Caco-2 (cell line): ENCODE measurements at regions not wholly inside any gene's neighbourhood (a gene's known extent, or its start where the extent isn't known, plus 50 kb on each side); places are given as distances from the start of the nearest gene placed in this dataset.

Experiments used
- BruUV-seq: library from RNA; stranded (reverse); fragments of 400-500 nt; replicated peaks from 2 replicates; lab custom pipeline; 2021; lab: Mats Ljungman, UMichigan
- CTCF ChIA-PET: fragments of 300-600 bp; sonication (Branson Sonifier 250); formaldehyde crosslinking; loops from one replicate; lab custom pipeline; 2022; ENCODE audit warnings: antibody characterized with exemption; lab: Charles Lee
- POLR2A ChIA-PET: fragments of 300-600 bp; sonication (Branson Sonifier 250); formaldehyde crosslinking; loops from one replicate; lab custom pipeline; 2022; ENCODE audit warnings: antibody characterized with exemption; lab: Charles Lee
- DNase-seq, 2 experiments: peaks; one replicate each; pipeline versions ENCODE4 v3.0.0 to v3.0.0-alpha.2; 2020 to 2022
- H3K27me3 ChIP-seq: replicated peaks from 2 replicates; pipeline ENCODE4 v1.6.0; 2011; ENCODE audit warnings: low read length; ENCODE audit not compliant: control insufficient read depth, insufficient read depth
- H3K36me3 ChIP-seq: 2 replicates; pipeline ENCODE4 v1.5.1; 2011; ENCODE audit warnings: low read length; ENCODE audit not compliant: control insufficient read depth, insufficient read depth
- H3K4me1 ChIP-seq: fragments of 250-450 bp; sonication (Bioruptor Pico); 2 replicates; pipeline ENCODE4 v1.5.1; 2020; ENCODE audit warnings: mild to moderate bottlenecking
- H3K4me3 ChIP-seq: 2 replicates; pipeline ENCODE4 v1.5.1; 2011; ENCODE audit warnings: low read depth, mild to moderate bottlenecking, control low read depth, low read length
- H3K9me3 ChIP-seq: fragments of 250-450 bp; sonication (Bioruptor Pico); 2 replicates; pipeline ENCODE4 v1.5.1; 2020; ENCODE audit warnings: mild to moderate bottlenecking, moderate library complexity
- H3K27ac Mint-ChIP-seq: one replicate; pipeline ENCODE4 v1.8.0; 2022; ENCODE audit warnings: mixed read lengths; ENCODE audit not compliant: unreplicated experiment
- H3K27me3 Mint-ChIP-seq: one replicate; pipeline ENCODE4 v1.8.0; 2022; ENCODE audit warnings: mixed read lengths; ENCODE audit not compliant: insufficient read depth, unreplicated experiment
- H3K36me3 Mint-ChIP-seq: one replicate; pipeline ENCODE4 v1.8.0; 2022; ENCODE audit warnings: mild to moderate bottlenecking, mixed read lengths; ENCODE audit not compliant: insufficient read depth, unreplicated experiment
- H3K4me1 Mint-ChIP-seq: one replicate; pipeline ENCODE4 v1.8.0; 2022; ENCODE audit warnings: low read depth, mixed read lengths; ENCODE audit not compliant: unreplicated experiment
- H3K4me3 Mint-ChIP-seq: one replicate; pipeline ENCODE4 v1.8.0; 2022; ENCODE audit warnings: mild to moderate bottlenecking, moderate library complexity, mixed read lengths; ENCODE audit not compliant: unreplicated experiment
- H3K9me3 Mint-ChIP-seq: one replicate; pipeline ENCODE4 v1.8.0; 2022; ENCODE audit warnings: mixed read lengths; ENCODE audit not compliant: unreplicated experiment
- CTCF ChIP-seq, 2 experiments: fragments of 200-600 bp in 1 of 2; IDR thresholded peaks; 1 replicate in 1 of 2; 2 replicates in 1 of 2; pipeline versions ENCODE4 v1.5.1 to v1.8.0; 2011 to 2022; ENCODE audit warnings: antibody characterized with exemption in 1 of 2, control low read depth in 1 of 2, inconsistent platforms in 1 of 2, low read depth in 1 of 2, low read length in 1 of 2, mild to moderate bottlenecking in 1 of 2, moderate library complexity in 1 of 2; ENCODE audit not compliant: insufficient read depth in 1 of 2, severe bottlenecking in 1 of 2, unreplicated experiment in 1 of 2
- intact Hi-C: fragments of 100-400 bp; cut with micrococcal nuclease; formaldehyde crosslinking; loops from one replicate; pipeline ENCODE4 v1.10.0; 2022; ENCODE audit not compliant: unreplicated experiment

- TF ChIP-seq CTCF (IDR thresholded peaks at IDR 0.05; ENCODE audit: insufficient read depth in 1 of 2, low read depth in 1 of 2, low read length in 1 of 2, severe bottlenecking in 1 of 2, unreplicated experiment in 1 of 2), result no peak
- H3K27me3 ChIP-seq, result no peaks in the 10 kb centered on the region
- no peaks in the 10 kb centered on the region for H3K4me1 ChIP-seq
- ChIA-PET POLR2A (no interaction called here), CTCF (no interaction called here)
- no peak for DNase-seq
- Mint-ChIP-seq H3K36me3 (no peaks in the 10 kb centered on the region), H3K27me3 (peaks cover 3% of the 10 kb centered on the region), H3K4me1 (no peaks in the 10 kb centered on the region), H3K27ac (no peak overlapping the region), H3K9me3 (no peaks in the 10 kb centered on the region), H3K4me3 (no peak overlapping the region)
- no TSS peak for BruUV-seq
- H3K36me3 ChIP-seq, result no peaks in the 10 kb centered on the region
- intact Hi-C loops, result no loop called here
- H3K9me3 ChIP-seq, result no peaks in the 10 kb centered on the region
- no peak overlapping the region for H3K4me3 ChIP-seq
Measured at GRCh38 chr14:53408175-53408879, 255.2 kb upstream of the DDHD1 start.

GRCh38 chr14:53406519-53406918 lies 253.4 kb upstream of the DDHD1 start:
- intact Hi-C loops, result no loop called here
- DNase-seq, result no peak
- Mint-ChIP-seq H3K4me3 (no peak overlapping the region), H3K4me1 (no peaks in the 10 kb centered on the region), H3K9me3 (no peaks in the 10 kb centered on the region), H3K27me3 (peaks cover 3% of the 10 kb centered on the region), H3K27ac (no peak overlapping the region), H3K36me3 (no peaks in the 10 kb centered on the region)
- Histone ChIP-seq H3K9me3 (no peaks in the 10 kb centered on the region), H3K4me3 (no peak overlapping the region), H3K27me3 (no peaks in the 10 kb centered on the region), H3K36me3 (no peaks in the 10 kb centered on the region), H3K4me1 (no peaks in the 10 kb centered on the region)
- ChIA-PET POLR2A (no interaction called here), CTCF (no interaction called here)
- TF ChIP-seq CTCF (IDR thresholded peaks at IDR 0.05; ENCODE audit: insufficient read depth in 1 of 2, low read depth in 1 of 2, low read length in 1 of 2, severe bottlenecking in 1 of 2, unreplicated experiment in 1 of 2), result no peak
- BruUV-seq, result no TSS peak

- CTCF ChIA-PET, result no interaction called here
- Histone ChIP-seq H3K9me3 (no peaks in the 10 kb centered on the region), H3K4me1 (no peaks in the 10 kb centered on the region), H3K27me3 (no peaks in the 10 kb centered on the region), H3K4me3 (no peak overlapping the region), H3K36me3 (no peaks in the 10 kb centered on the region)
- H3K4me1 Mint-ChIP-seq, result no peaks in the 10 kb centered on the region
- no peak overlapping the region for H3K4me3 Mint-ChIP-seq
- no peaks in the 10 kb centered on the region for H3K36me3 Mint-ChIP-seq
- no peak for TF ChIP-seq CTCF (IDR thresholded peaks at IDR 0.05; ENCODE audit: insufficient read depth in 1 of 2, low read depth in 1 of 2, low read length in 1 of 2, severe bottlenecking in 1 of 2, unreplicated experiment in 1 of 2)
- no peak overlapping the region for H3K27ac Mint-ChIP-seq
- no TSS peak for BruUV-seq
- H3K9me3 Mint-ChIP-seq, result peaks cover 31% of the 10 kb centered on the region
- POLR2A ChIA-PET, result no interaction called here
- peaks cover 10% of the 10 kb centered on the region for H3K27me3 Mint-ChIP-seq
- intact Hi-C loops, result no loop called here
- DNase-seq, result no peak
Measured at GRCh38 chr14:53401646-53402045, 248.5 kb upstream of the DDHD1 start.
